Lung (tissue), 11 donors: ENCODE measurements at regions not wholly inside any gene's neighbourhood (a gene's known extent, or its start where the extent isn't known, plus 50 kb on each side); places are given as distances from the start of the nearest gene placed in this dataset.

ENCODE experiments used
- ATAC-seq: fragments of 200-7000 bp; cut with Tn5 transposase; one replicate; pipeline ENCODE4 v1.9.1; 2020; ENCODE audit warnings: moderate number of reproducible peaks; ENCODE audit not compliant: insufficient read depth, low FRiP score
- DNase-seq, 3 donors: peaks; one replicate each; pipeline ENCODE4 v3.0.0-alpha.2; 2013 to 2017
- H3K27ac ChIP-seq, 2 donors: one replicate each; pipeline ENCODE4 v1.5.1; 2013; ENCODE audit warnings: mild to moderate bottlenecking in 2 of 2, moderate library complexity in 2 of 2, control low read depth in 1 of 2, inconsistent platforms in 1 of 2, low read depth in 1 of 2, low read length in 1 of 2
- H3K27me3 ChIP-seq, 3 donors: one replicate each; pipeline ENCODE4 v1.5.1; 2013; ENCODE audit warnings: low read length in 2 of 3; ENCODE audit not compliant: control insufficient read depth in 3 of 3, insufficient read depth in 3 of 3
- H3K36me3 ChIP-seq, 4 donors: one replicate each; pipeline ENCODE4 v1.5.1; 2013; ENCODE audit warnings: low read length in 4 of 4, mild to moderate bottlenecking in 1 of 4, moderate library complexity in 1 of 4; ENCODE audit not compliant: control insufficient read depth in 4 of 4, insufficient read depth in 4 of 4
- H3K4me1 ChIP-seq, 5 donors: one replicate each; pipeline ENCODE4 v1.5.1; 2013; ENCODE audit warnings: low read length in 5 of 5, mild to moderate bottlenecking in 2 of 5, moderate library complexity in 1 of 5; ENCODE audit not compliant: control insufficient read depth in 5 of 5, insufficient read depth in 5 of 5
- H3K4me3 ChIP-seq: one replicate; pipeline ENCODE4 v1.5.1; 2013; ENCODE audit warnings: mild to moderate bottlenecking, control low read depth, moderate library complexity
- H3K9ac ChIP-seq, 2 donors: one replicate each; pipeline ENCODE4 v1.5.1; 2013; ENCODE audit warnings: low read length in 2 of 2, control low read depth in 1 of 2; ENCODE audit not compliant: insufficient read depth in 1 of 2
- H3K9me3 ChIP-seq, 4 donors: one replicate each; pipeline ENCODE4 v1.5.1; 2013; ENCODE audit warnings: low read length in 3 of 4, mild to moderate bottlenecking in 1 of 4, moderate library complexity in 1 of 4; ENCODE audit not compliant: control insufficient read depth in 4 of 4, insufficient read depth in 3 of 4
- WGBS, 2 donors: extraction: QIAGEN DNeasy Blood & Tissue Kit; methylation state at CpG; one replicate each; pipeline ENCODE4 v1.1.7; 2013; 5-methylcytosine and 5-hydroxymethylcytosine counted together
- TF ChIP-seq, protein P1 (sequence below): IDR thresholded peaks from 2 replicates; pipeline ENCODE4 v1.5.1; 2012; ENCODE audit warnings: mild to moderate bottlenecking; ENCODE audit errors: control extremely low read depth, extremely low read depth
- donor health status: control.
- donor health status: control.
- donor health status: Bipolar disorder and iron deficiency.
- donor health status: healthy.
- donor health status: DM: yes; HTN: yes; CAD: no.

DNA sequence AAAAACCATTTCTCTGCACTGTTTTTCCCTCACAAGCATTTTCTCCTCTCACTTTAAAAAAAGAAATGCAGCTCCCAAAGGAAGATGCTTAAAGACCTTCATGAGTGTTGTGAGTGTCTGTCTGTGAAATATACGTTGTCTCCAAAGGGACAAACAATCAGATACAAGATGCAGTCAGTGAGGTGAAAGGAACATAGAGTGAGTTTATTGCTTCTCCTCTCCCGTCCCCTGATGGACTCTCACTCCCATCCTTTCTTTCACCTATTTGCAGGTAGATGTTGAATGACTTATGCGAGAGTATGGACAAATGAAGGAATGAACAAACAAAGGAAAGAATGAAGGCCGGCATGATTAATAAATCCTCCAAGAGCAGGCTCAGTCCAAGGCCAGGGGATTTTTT is 561.2 kb upstream of the DIPK2B start:
- Histone ChIP-seq H3K9me3 (no peaks in the 10 kb centered on the region), H3K27me3 (peaks cover 0 to 11% (median 9%) of the 10 kb centered on the region in 3 donors), H3K9ac (no peak overlapping the region), H3K4me3 (no peak overlapping the region), H3K27ac (no peak overlapping the region), H3K36me3 (peaks cover 0 to 4% (median under 1%) of the 10 kb centered on the region in 4 donors), H3K4me1 (peaks cover 0 to 3% (median 1%) of the 10 kb centered on the region in 5 donors)
- ATAC-seq = no peak
- DNase-seq = no peak
- TF ChIP-seq, protein P1, sequence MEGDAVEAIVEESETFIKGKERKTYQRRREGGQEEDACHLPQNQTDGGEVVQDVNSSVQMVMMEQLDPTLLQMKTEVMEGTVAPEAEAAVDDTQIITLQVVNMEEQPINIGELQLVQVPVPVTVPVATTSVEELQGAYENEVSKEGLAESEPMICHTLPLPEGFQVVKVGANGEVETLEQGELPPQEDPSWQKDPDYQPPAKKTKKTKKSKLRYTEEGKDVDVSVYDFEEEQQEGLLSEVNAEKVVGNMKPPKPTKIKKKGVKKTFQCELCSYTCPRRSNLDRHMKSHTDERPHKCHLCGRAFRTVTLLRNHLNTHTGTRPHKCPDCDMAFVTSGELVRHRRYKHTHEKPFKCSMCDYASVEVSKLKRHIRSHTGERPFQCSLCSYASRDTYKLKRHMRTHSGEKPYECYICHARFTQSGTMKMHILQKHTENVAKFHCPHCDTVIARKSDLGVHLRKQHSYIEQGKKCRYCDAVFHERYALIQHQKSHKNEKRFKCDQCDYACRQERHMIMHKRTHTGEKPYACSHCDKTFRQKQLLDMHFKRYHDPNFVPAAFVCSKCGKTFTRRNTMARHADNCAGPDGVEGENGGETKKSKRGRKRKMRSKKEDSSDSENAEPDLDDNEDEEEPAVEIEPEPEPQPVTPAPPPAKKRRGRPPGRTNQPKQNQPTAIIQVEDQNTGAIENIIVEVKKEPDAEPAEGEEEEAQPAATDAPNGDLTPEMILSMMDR = no peak
- WGBS, 2 donors = 62 to 69% methylated on average over 4 of the region's 4 CpGs

DNA sequence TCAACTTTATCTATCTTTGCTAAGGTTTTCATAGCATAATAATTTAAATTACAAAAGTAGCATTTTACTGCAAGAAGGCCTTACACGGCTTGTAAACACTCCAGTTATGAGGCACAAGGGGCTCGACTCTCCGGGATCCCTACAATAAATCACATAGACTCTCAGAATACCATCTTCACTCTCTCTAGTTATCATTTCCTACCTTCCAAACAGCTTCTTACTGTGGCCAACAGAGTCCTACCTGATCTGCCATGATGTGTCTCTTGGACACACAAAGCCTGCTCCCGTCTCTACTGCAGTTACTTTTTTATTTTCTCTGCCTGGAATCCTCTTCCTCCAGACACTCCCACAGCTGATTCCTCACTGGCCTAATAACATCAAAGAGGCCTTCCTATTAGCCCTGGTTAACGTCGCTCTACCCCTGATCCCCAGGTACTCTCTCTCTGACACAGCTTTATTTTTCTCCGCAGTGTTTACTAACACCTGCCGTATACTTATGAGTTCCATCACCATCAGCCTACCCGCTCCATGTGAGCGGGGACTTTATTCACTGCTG is 559.6 kb upstream of the DIPK2B start:
- ATAC-seq = no peak
- H3K9me3 ChIP-seq = no peaks in the 10 kb centered on the region
- TF ChIP-seq, protein P1 = no peak
- H3K27me3 ChIP-seq = peaks cover 0 to 11% (median 9%) of the 10 kb centered on the region in 3 donors
- no peak overlapping the region for H3K27ac ChIP-seq
- no peak overlapping the region for H3K4me3 ChIP-seq
- no peak overlapping the region for H3K9ac ChIP-seq
- WGBS, 2 donors = 66 to 86% methylated on average over 10 of the region's 10 CpGs
- H3K4me1 ChIP-seq = peaks cover 0 to 3% (median 0%) of the 10 kb centered on the region in 5 donors
- DNase-seq = no peak
- peaks cover 0 to 4% (median under 1%) of the 10 kb centered on the region in 4 donors for H3K36me3 ChIP-seq

- ATAC-seq (no peak), DNase-seq (no peak)
- Histone ChIP-seq H3K27ac (peak overlapping the region in 1 of 2 donors; percentile 7), H3K4me1 (peaks cover 0 to 5% (median 0%) of the 10 kb centered on the region in 5 donors), H3K36me3 (peaks cover 0 to 4% (median under 1%) of the 10 kb centered on the region in 4 donors), H3K4me3 (no peak overlapping the region), H3K9ac (no peak overlapping the region), H3K27me3 (peaks cover 0 to 11% (median 9%) of the 10 kb centered on the region in 3 donors), H3K9me3 (no peaks in the 10 kb centered on the region)
- TF ChIP-seq, protein P1 = no peak
- WGBS, 2 donors = 29 to 52% methylated on average over 3 of the region's 3 CpGs
Observed at GRCh38 chrX:45758738-45759397, 558.2 kb upstream of the DIPK2B start.
